Nephron progenitor cell (in vitro differentiated cells): ENCODE measurements at regions not wholly inside any gene's neighbourhood (a gene's known extent, or its start where the extent isn't known, plus 50 kb on each side); places are given as distances from the start of the nearest gene placed in this dataset.
A peak's percentile ranks its signal among the peaks of the same experiment; 100 is the strongest.

Experiments used
- DNase-seq: peaks from one replicate; pipeline ENCODE4 v3.0.0; 2021
- H3K27ac Mint-ChIP-seq: 2 replicates; pipeline ENCODE4 v1.8.0; 2021; ENCODE audit warnings: mild to moderate bottlenecking, moderate library complexity, mixed read lengths
- H3K27me3 Mint-ChIP-seq: 2 replicates; pipeline ENCODE4 v1.8.0; 2021; ENCODE audit warnings: mild to moderate bottlenecking, low read depth, mixed read lengths; ENCODE audit not compliant: poor library complexity
- H3K36me3 Mint-ChIP-seq: 2 replicates; pipeline ENCODE4 v1.8.0; 2021; ENCODE audit warnings: low read depth, mixed read lengths
- H3K4me1 Mint-ChIP-seq: 2 replicates; pipeline ENCODE4 v1.8.0; 2021; ENCODE audit warnings: mixed read lengths
- H3K4me3 Mint-ChIP-seq: 2 replicates; pipeline ENCODE4 v1.8.0; 2021; ENCODE audit warnings: mild to moderate bottlenecking, moderate library complexity, mixed read lengths
- H3K9me3 Mint-ChIP-seq: 2 replicates; pipeline ENCODE4 v1.8.0; 2021; ENCODE audit warnings: mild to moderate bottlenecking, moderate library complexity, mixed read lengths
- CTCF ChIP-seq: fragments of 200-600 bp; sonication (generic); IDR thresholded peaks from 2 replicates; pipeline ENCODE4 v1.5.0; 2021; ENCODE audit warnings: antibody characterized with exemption

- Mint-ChIP-seq H3K36me3 (no peaks in the 10 kb centered on the region), H3K27ac (no peak overlapping the region), H3K4me1 (peaks cover 16% of the 10 kb centered on the region), H3K9me3 (peaks cover 9% of the 10 kb centered on the region), H3K4me3 (no peak overlapping the region), H3K27me3 (no peaks in the 10 kb centered on the region)
- TF ChIP-seq CTCF, result no peak
- no peak for DNase-seq
These were observed 65.7 kb upstream of the ATG10 start for GRCh38 chr5:81906086-81906485.

GRCh38 chr5:81904861-81905260, 67.0 kb upstream of the ATG10 start:
- no peak for TF ChIP-seq CTCF
- DNase-seq, result no peak
- Mint-ChIP-seq H3K9me3 (peaks cover 20% of the 10 kb centered on the region), H3K4me3 (no peak overlapping the region), H3K4me1 (peaks cover 16% of the 10 kb centered on the region), H3K36me3 (no peaks in the 10 kb centered on the region), H3K27ac (no peak overlapping the region), H3K27me3 (no peaks in the 10 kb centered on the region)

GRCh38 chr5:81904166-81904565, 67.7 kb upstream of the ATG10 start:
- Mint-ChIP-seq H3K36me3 (no peaks in the 10 kb centered on the region), H3K27ac (no peak overlapping the region), H3K4me1 (peaks cover 16% of the 10 kb centered on the region), H3K4me3 (no peak overlapping the region), H3K27me3 (no peaks in the 10 kb centered on the region), H3K9me3 (peaks cover 25% of the 10 kb centered on the region)
- no peak for TF ChIP-seq CTCF
- no peak for DNase-seq

- Mint-ChIP-seq H3K4me1 (peaks cover 5% of the 10 kb centered on the region), H3K36me3 (no peaks in the 10 kb centered on the region), H3K9me3 (peaks cover 29% of the 10 kb centered on the region), H3K4me3 (no peak overlapping the region), H3K27ac (peak overlapping the region; percentile 55), H3K27me3 (no peaks in the 10 kb centered on the region)
- TF ChIP-seq CTCF, result no peak
- DNase-seq, result no peak
These were observed 70.2 kb upstream of the ATG10 start for GRCh38 chr5:81901586-81901985.

GRCh38 chr5:81899123-81899522, 72.7 kb upstream of the ATG10 start:
- H3K9me3 Mint-ChIP-seq, result peaks cover 29% of the 10 kb centered on the region
- H3K36me3 Mint-ChIP-seq, result no peaks in the 10 kb centered on the region
- TF ChIP-seq CTCF, result no peak
- no peak for DNase-seq
- no peaks in the 10 kb centered on the region for H3K27me3 Mint-ChIP-seq
- no peak overlapping the region for H3K4me3 Mint-ChIP-seq
- H3K4me1 Mint-ChIP-seq, result no peaks in the 10 kb centered on the region
- H3K27ac Mint-ChIP-seq, result no peak overlapping the region

- no peak for DNase-seq
- TF ChIP-seq CTCF, result no peak
- peaks cover 29% of the 10 kb centered on the region for H3K9me3 Mint-ChIP-seq
- H3K4me1 Mint-ChIP-seq, result no peaks in the 10 kb centered on the region
- H3K27ac Mint-ChIP-seq, result no peak overlapping the region
- no peaks in the 10 kb centered on the region for H3K27me3 Mint-ChIP-seq
- no peak overlapping the region for H3K4me3 Mint-ChIP-seq
- H3K36me3 Mint-ChIP-seq, result no peaks in the 10 kb centered on the region
These were observed 73.4 kb upstream of the ATG10 start for GRCh38 chr5:81898403-81898802.
